NOMO-1 treated with dmso at 0.1 percent for 144 hours (cell line): ENCODE measurements at regions not wholly inside any gene's neighbourhood (a gene's known extent, or its start where the extent isn't known, plus 50 kb on each side); places are given as distances from the start of the nearest gene placed in this dataset.
"Not testable (repeated sequence)": the region's sequence is repeated elsewhere in the genome, so short reads cannot be mapped to it uniquely, and the experiment has no call there.

Experiments used
- DNase-seq: peaks from one replicate; lab custom pipeline; 2025; ENCODE audit not compliant: unreplicated experiment; lab: John Stamatoyannopoulos, UW

GRCh38 chr12:125303337-125303736, 238.1 kb downstream of the AACS start:
- no peak for DNase-seq

GRCh38 chr12:125304029-125304428, 238.8 kb downstream of the AACS start:
- DNase-seq, result no peak

GRCh38 chr12:125305231-125305630, 240.0 kb downstream of the AACS start:
- DNase-seq, result no peak

GRCh38 chr12:125310461-125310860, 245.2 kb downstream of the AACS start:
- no peak for DNase-seq

- no peak for DNase-seq
Measured at GRCh38 chr12:125311050-125311449, 245.8 kb downstream of the AACS start.

GRCh38 chr12:125312471-125312870, 247.2 kb downstream of the AACS start:
- no peak for DNase-seq

DNA sequence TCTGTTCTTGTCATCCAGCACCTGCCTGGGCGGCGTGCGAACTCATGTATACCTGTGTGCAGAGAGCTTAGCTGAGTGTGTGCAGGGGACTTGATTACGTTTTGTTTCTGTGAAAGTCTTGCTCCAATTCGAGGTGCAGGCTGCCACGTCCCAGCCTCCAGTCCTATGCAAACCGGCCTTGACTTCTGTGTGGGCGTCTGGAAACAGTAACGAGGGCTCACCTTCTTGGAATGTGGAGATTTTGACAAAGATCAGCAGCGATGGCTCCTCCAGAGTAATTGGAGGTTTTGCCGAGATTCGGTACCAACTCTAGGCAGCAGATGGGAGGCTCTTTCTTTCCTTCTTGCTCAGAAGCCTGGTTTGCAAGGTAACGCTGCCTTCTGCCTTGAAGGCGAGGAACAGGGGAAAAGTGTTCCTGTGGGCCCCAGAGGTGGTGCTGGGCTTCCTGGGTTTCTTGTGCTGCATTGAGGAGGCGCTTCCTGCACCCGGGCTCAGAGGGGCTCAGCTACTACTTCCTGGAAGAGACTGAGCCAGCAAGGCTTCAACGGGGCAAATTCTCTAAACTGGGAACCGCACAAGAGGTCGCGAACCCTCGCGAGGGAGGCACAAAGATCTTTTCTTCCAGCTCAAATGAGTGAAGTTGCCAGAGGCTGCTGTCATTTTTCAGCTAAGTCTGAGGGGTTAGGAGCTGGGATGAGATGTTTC, 249.0 kb downstream of the AACS start:
- no peak for DNase-seq

GRCh38 chr12:125315771-125316170, 250.5 kb downstream of the AACS start:
- DNase-seq, result no peak

DNA sequence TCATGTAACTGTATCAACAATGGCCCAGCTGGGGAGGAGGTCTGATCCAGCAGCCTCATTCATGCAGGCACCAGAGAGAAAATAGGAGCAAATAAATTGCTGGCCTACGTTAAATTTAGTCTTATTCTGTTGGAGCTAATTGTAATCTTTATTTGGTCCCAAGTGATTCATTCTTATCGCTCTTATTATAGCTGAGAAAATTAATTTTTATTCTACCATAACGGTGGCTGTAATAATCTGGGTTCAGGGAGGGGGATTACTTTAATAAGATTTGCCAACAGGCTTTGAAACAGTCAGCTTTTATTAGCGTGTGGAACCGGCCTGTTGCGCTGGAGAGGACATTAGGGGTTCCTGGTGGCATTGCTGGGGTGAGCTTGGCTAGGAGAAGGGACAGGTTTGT, 254.9 kb downstream of the AACS start:
- DNase-seq, result no peak

DNA sequence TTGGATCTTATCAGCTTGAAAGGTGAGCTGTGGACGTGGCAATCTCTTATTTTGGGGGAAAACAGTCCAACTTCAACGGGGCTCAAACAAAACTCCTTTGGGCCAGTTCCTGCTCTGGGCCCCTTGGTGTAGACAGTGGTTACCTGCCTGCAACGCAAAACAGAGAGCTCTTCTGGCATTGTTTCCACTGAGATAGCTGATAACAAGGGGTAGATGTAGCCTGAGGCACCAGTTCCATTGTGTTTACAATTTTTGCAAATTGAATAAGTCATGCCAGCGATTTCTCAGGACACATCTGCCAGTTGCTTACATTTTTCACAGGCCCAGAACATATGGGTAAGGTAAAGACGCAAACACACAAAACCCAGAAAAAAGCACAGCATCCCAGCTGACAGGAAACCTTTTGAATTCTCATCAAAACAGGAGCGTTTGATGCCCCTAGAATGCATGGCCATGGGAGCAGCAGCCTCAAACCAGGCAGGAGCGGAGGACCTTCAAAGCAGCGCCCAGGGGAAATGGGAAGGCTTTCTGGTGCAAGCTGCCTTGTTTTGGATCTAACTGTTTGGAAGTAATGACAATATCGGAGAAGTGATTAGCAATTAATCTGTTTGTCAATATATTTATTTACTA, 259.7 kb downstream of the AACS start:
- DNase-seq, result no peak

GRCh38 chr12:125329239-125330102, 264.2 kb downstream of the AACS start:
- no peak for DNase-seq

GRCh38 chr12:125330645-125331341, 265.6 kb downstream of the AACS start:
- no peak for DNase-seq

DNA sequence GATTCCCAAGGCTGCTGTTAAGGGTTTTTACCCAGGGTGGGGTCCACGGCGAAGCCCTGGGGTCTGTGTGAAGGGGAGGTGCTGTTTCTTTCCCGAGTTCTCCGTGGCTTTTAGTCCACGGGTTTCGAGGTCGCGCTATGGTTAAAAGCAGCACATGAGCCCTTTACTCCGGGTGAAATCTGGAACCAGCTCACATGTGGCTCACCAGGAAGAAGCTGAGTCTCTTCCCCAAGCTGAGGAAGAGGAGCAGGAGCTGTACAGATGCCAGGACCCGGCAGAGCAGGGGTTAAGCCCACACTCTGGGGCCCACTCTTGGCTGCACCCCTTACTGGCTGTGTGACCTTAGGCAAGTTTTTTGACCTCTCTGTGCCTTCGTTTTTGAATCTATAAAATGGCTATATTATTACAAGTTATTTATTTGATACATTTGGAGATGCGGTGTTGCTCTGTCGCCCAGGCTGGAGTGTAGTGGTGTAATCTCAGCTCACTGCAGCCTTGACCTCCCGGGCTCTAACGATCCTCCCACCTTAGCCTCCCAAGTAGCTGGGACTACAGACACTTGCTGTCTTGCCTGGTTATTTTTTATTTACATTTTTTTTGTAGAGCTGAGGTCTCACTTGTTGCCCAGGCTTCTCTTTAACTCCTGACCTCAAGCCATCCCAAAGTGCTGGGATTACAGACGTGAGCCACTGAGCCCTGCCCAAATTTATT, 266.3 kb downstream of the AACS start:
- no peak for DNase-seq

DNA sequence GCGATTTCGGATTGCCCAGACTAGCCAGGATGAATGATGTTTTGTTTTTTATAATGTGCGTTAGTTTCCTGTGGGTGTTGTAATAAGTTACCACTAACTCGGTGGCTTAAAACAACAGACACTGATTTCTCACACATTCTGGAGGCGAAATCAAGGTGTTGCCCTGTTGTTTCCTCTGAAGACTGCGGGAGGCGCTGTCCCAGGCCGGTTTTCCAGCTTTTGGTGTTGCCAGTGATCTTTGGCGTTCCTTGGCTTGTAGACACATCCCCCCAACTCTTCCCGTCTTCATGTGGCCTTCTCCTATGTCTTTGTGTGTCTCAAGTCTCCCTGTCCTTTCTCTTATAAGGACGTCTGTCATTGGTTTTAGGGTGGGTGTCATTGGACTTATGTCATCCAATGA, 267.7 kb downstream of the AACS start:
- no peak for DNase-seq

DNA sequence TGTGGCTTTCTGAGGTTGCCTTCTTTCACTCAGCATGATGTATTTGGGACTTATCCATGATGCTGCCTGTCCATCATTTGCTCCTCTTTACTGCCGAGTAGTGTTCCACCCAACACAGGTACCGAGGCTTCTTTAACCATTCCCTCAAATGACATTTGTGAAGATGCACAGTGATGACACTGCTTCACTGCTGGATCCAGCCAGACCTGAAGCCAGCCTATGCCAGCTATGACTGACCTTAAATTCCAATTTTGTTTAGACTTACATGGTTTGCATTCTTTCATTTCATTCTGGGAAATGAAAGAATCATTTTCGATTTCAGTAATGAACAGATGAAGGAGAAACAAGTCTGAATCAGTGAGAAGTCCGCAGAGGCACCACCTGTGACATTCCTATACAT, 271.0 kb downstream of the AACS start:
- no peak for DNase-seq

GRCh38 chr12:125340791-125341190, 275.6 kb downstream of the AACS start:
- DNase-seq, result no peak

- DNase-seq, result no peak
Measured at GRCh38 chr12:125341422-125341821, 276.2 kb downstream of the AACS start.

GRCh38 chr12:125343649-125344048, 278.4 kb downstream of the AACS start:
- no peak for DNase-seq

GRCh38 chr12:125346362-125346761, 281.1 kb downstream of the AACS start:
- DNase-seq, result no peak

- DNase-seq, result no peak
Measured at GRCh38 chr12:125351788-125352187, 286.6 kb downstream of the AACS start.

GRCh38 chr12:125353002-125353401, 287.8 kb downstream of the AACS start:
- DNase-seq, result not testable (repeated sequence)
